AG04450 (cell line): ENCODE measurements at regions not wholly inside any gene's neighbourhood (a gene's known extent, or its start where the extent isn't known, plus 50 kb on each side); places are given as distances from the start of the nearest gene placed in this dataset.

Experiments
- CTCF ChIA-PET: fragments of 300-600, 350-600 bp; formaldehyde crosslinking; extraction: SDS; loops from one replicate; lab custom pipeline; 2022; ENCODE audit warnings: antibody characterized with exemption, inconsistent platforms; lab: Charles Lee
- POLR2A ChIA-PET: fragments of 350-600 bp; formaldehyde crosslinking; extraction: SDS; loops from one replicate; lab custom pipeline; 2021; ENCODE audit warnings: antibody characterized with exemption, inconsistent platforms; lab: Yijun Ruan, JAX
- DNase-seq: peaks from one replicate; pipeline ENCODE4 v3.0.0-alpha.2; 2011; ENCODE audit warnings: low read depth, low spot score
- H3K27ac ChIP-seq: one replicate; pipeline ENCODE4 v1.5.1; 2012; ENCODE audit warnings: low read depth, low read length, control low read depth
- H3K27me3 ChIP-seq: one replicate; pipeline ENCODE4 v1.6.0; 2012; ENCODE audit warnings: low read length; ENCODE audit not compliant: control insufficient read depth, insufficient read depth
- H3K4me3 ChIP-seq: 2 replicates; pipeline ENCODE4 v1.5.1; 2011; ENCODE audit warnings: mild to moderate bottlenecking, low read depth, low read length, control low read depth
- H3K9me3 ChIP-seq: 2 replicates; pipeline ENCODE4 v1.5.1; 2012; ENCODE audit warnings: low read length; ENCODE audit not compliant: control insufficient read depth, insufficient read depth
- CTCF ChIP-seq: IDR thresholded peaks from 2 replicates; pipeline ENCODE4 v1.5.1; 2011; ENCODE audit warnings: low read depth, low read length, control low read depth, inconsistent platforms

GRCh38 chr5:87754009-87754757 lies 341.5 kb upstream of the CCNH start:
- POLR2A ChIA-PET, result no interaction called here
- Histone ChIP-seq H3K9me3 (no peaks in the 10 kb centered on the region), H3K27ac (no peak overlapping the region), H3K4me3 (no peak overlapping the region), H3K27me3 (no peaks in the 10 kb centered on the region)
- no peak for TF ChIP-seq CTCF
- CTCF ChIA-PET, result no interaction called here
- DNase-seq, result no peak

GRCh38 chr5:87752362-87752761 lies 339.6 kb upstream of the CCNH start:
- no peaks in the 10 kb centered on the region for H3K9me3 ChIP-seq
- no peak for DNase-seq
- H3K27ac ChIP-seq, result no peak overlapping the region
- TF ChIP-seq CTCF, result no peak
- H3K27me3 ChIP-seq, result no peaks in the 10 kb centered on the region
- H3K4me3 ChIP-seq, result no peak overlapping the region
- ChIA-PET POLR2A (no interaction called here), CTCF (no interaction called here)

GRCh38 chr5:87751824-87752223 lies 339.1 kb upstream of the CCNH start:
- no peaks in the 10 kb centered on the region for H3K27me3 ChIP-seq
- no peak for DNase-seq
- CTCF ChIA-PET, result no interaction called here

GRCh38 chr5:87746891-87747377 lies 334.2 kb upstream of the CCNH start:
- Histone ChIP-seq H3K27ac (no peak overlapping the region), H3K9me3 (no peaks in the 10 kb centered on the region), H3K27me3 (no peaks in the 10 kb centered on the region), H3K4me3 (no peak overlapping the region)
- POLR2A ChIA-PET, result no interaction called here
- TF ChIP-seq CTCF, result no peak
- no peak for DNase-seq
- CTCF ChIA-PET, result no interaction called here

More at GRCh38 chr5:87751824-87752223, 339.1 kb upstream of the CCNH start:
- no peak overlapping the region for H3K4me3 ChIP-seq
- no peaks in the 10 kb centered on the region for H3K9me3 ChIP-seq
- H3K27ac ChIP-seq, result no peak overlapping the region
- POLR2A ChIA-PET, result no interaction called here
- no peak for TF ChIP-seq CTCF

- ChIA-PET CTCF (no interaction called here), POLR2A (no interaction called here)
- no peaks in the 10 kb centered on the region for H3K27me3 ChIP-seq
- no peak for DNase-seq
- no peak overlapping the region for H3K4me3 ChIP-seq
- H3K9me3 ChIP-seq, result no peaks in the 10 kb centered on the region
- H3K27ac ChIP-seq, result no peak overlapping the region
- no peak for TF ChIP-seq CTCF
These were observed 333.6 kb upstream of the CCNH start for GRCh38 chr5:87746341-87746740.
